CD4-positive, alpha-beta memory T cell (primary cell): ENCODE measurements at regions not wholly inside any gene's neighbourhood (a gene's known extent, or its start where the extent isn't known, plus 50 kb on each side); places are given as distances from the start of the nearest gene placed in this dataset.
"Not testable (repeated sequence)": the region's sequence is repeated elsewhere in the genome, so short reads cannot be mapped to it uniquely, and the experiment has no call there.

Source experiments
- CTCF ChIA-PET: fragments of 350-600 bp; sonication (Branson Sonifier 250); formaldehyde crosslinking; loops from one replicate; lab custom pipeline; 2021; ENCODE audit warnings: inconsistent platforms; ENCODE audit not compliant: partially characterized antibody; lab: Charles Lee
- POLR2A ChIA-PET: fragments of 350-600 bp; sonication (Branson Sonifier 250); formaldehyde crosslinking; loops from one replicate; lab custom pipeline; 2021; ENCODE audit not compliant: partially characterized antibody; lab: Charles Lee
- DNase-seq, 5 donors: peaks; one replicate each; pipeline versions ENCODE4 v3.0.0 to v3.0.0-alpha.2; 2020 to 2022; ENCODE audit warnings: mixed read lengths in 1 of 5
- H3K27ac ChIP-seq: one replicate; pipeline ENCODE4 v1.7.0; 2013; ENCODE audit warnings: low read depth, low read length
- H3K27me3 ChIP-seq: 2 replicates; pipeline ENCODE4 v1.7.0; 2013; ENCODE audit warnings: mild to moderate bottlenecking, low read length, moderate library complexity; ENCODE audit not compliant: insufficient read depth
- H3K36me3 ChIP-seq: 2 replicates; pipeline ENCODE4 v1.7.0; 2013; ENCODE audit warnings: mild to moderate bottlenecking, low read length, moderate library complexity; ENCODE audit not compliant: insufficient read depth
- H3K4me1 ChIP-seq: 2 replicates; pipeline ENCODE4 v1.7.0; 2013; ENCODE audit warnings: mild to moderate bottlenecking, low read length, moderate library complexity; ENCODE audit not compliant: insufficient read depth
- H3K4me3 ChIP-seq, 2 donors: one replicate each; pipeline ENCODE4 v1.7.0; 2013; ENCODE audit warnings: low read length in 2 of 2, mild to moderate bottlenecking in 1 of 2
- H3K9me3 ChIP-seq, 2 donors: one replicate each; pipeline ENCODE4 v1.7.0; 2013; ENCODE audit warnings: low read length in 2 of 2, control low read depth in 1 of 2; ENCODE audit not compliant: control insufficient read depth in 1 of 2
- H3K27ac Mint-ChIP-seq, 7 donors: one replicate each; pipeline ENCODE4 v1.8.0; 2020 to 2021; ENCODE audit warnings: mixed read lengths in 7 of 7, mild to moderate bottlenecking in 6 of 7, inconsistent platforms in 3 of 7, moderate library complexity in 3 of 7
- H3K27me3 Mint-ChIP-seq, 2 donors: one replicate each; pipeline ENCODE4 v1.8.0; 2020 to 2021; ENCODE audit warnings: mixed read lengths in 2 of 2
- H3K36me3 Mint-ChIP-seq, 2 donors: one replicate each; pipeline ENCODE4 v1.8.0; 2020 to 2021; ENCODE audit warnings: mixed read lengths in 2 of 2, inconsistent platforms in 1 of 2, mild to moderate bottlenecking in 1 of 2
- H3K4me1 Mint-ChIP-seq, 4 donors: one replicate each; pipeline ENCODE4 v1.8.0; 2020 to 2021; ENCODE audit warnings: mixed read lengths in 4 of 4, mild to moderate bottlenecking in 1 of 4
- H3K4me3 Mint-ChIP-seq, 8 donors: one replicate each; pipeline ENCODE4 v1.8.0; 2020 to 2021; ENCODE audit warnings: mixed read lengths in 8 of 8, mild to moderate bottlenecking in 7 of 8, moderate library complexity in 6 of 8, inconsistent platforms in 3 of 8
- H3K9me3 Mint-ChIP-seq, 8 donors: one replicate each; pipeline ENCODE4 v1.8.0; 2020 to 2021; ENCODE audit warnings: mixed read lengths in 8 of 8, mild to moderate bottlenecking in 5 of 8, inconsistent platforms in 3 of 8, moderate library complexity in 1 of 8
- intact Hi-C: fragments of 100-400 bp; cut with micrococcal nuclease; formaldehyde crosslinking; loops from one replicate; pipeline ENCODE4 v1.15.1; 2023

DNA sequence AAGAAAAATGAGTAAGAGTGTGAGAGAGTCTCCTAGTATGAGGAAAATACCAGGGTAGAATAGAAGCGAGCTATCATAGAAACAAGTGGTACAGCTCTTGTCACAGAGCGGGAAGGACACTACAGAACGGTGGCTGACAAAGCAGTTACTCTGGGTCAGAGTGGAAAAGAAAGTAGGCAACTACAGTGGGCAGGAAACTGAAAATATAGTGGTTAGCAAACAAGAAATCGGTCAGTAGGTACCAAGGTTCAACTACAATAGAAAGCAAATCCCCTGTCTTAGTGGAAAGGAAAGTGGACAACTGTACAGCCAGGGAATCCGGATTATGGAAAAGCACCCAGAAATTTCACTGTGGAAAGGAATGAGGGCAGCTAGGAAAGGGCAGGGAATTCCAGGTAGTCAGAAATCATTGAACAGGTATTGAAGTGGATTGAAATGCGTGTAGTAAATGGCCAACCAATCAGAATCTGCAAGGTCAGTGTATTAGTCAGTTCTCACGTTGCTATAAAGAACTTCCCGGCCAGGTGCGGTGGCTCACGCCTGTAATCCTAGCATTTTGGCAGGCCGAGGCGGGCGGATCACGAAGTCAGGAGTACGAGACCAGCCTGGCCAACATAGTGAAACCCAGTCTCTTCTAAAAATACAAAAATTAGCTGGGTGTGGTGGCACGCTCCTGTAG, 219.6 kb upstream of the DIAPH2 start:
- Histone ChIP-seq H3K36me3 (no peaks in the 10 kb centered on the region), H3K27me3 (no peaks in the 10 kb centered on the region), H3K9me3 (no peaks in the 10 kb centered on the region), H3K27ac (no peak overlapping the region), H3K4me1 (no peaks in the 10 kb centered on the region), H3K4me3 (no peak overlapping the region)
- H3K9me3 Mint-ChIP-seq = peaks cover 0 to 2% (median 0%) of the 10 kb centered on the region in 8 donors
- no peaks in the 10 kb centered on the region for H3K4me1 Mint-ChIP-seq
- DNase-seq = no peak
- ChIA-PET POLR2A (no interaction called here), CTCF (no interaction called here)
- no peaks in the 10 kb centered on the region for H3K27me3 Mint-ChIP-seq
- H3K4me3 Mint-ChIP-seq = no peak overlapping the region
- intact Hi-C loops = no loop called here
- H3K36me3 Mint-ChIP-seq = no peaks in the 10 kb centered on the region
- H3K27ac Mint-ChIP-seq = no peak overlapping the region

DNA sequence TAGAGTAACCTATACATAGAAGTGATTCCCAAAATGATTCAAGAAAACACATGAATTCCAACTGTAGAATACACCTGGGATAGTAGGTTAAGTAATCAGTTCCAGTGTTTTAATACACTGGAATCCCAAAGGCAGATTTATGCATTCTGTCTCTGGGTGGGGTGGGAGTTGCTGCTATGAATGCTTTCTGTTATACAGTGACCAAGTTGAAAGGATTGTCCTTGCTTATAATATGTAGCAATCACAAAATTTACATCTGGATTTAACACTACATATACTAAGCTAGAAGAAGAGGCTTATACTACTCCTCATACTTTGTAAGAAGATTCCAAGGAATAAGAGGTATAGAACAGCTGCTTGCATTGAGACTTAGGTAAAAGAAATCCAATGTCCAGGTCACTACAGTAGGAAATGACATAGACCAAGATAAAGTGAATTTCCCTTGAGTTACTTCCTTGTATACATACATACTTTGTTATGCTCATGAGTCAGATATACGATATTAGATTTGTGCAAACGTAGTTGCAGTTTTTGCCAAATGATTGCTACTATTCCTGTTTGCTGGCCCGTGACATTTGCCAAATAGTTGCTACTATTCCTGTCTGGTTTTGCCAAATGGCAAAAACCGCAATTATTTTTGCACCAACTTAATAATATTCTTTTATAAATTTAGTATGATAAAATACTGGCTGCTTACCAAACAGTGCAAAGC, 210.5 kb upstream of the DIAPH2 start:
- intact Hi-C loops = no loop called here
- peaks cover 0 to under 1% (median 0%) of the 10 kb centered on the region in 8 donors for H3K9me3 Mint-ChIP-seq
- H3K4me3 ChIP-seq = no peak overlapping the region
- no peaks in the 10 kb centered on the region for H3K27me3 ChIP-seq
- H3K9me3 ChIP-seq = no peaks in the 10 kb centered on the region
- H3K4me1 Mint-ChIP-seq = no peaks in the 10 kb centered on the region
- POLR2A ChIA-PET = no interaction called here
- no peak overlapping the region for H3K27ac ChIP-seq
- H3K4me1 ChIP-seq = no peaks in the 10 kb centered on the region
- no peaks in the 10 kb centered on the region for H3K36me3 ChIP-seq
- no peak overlapping the region for H3K4me3 Mint-ChIP-seq
- H3K36me3 Mint-ChIP-seq = no peaks in the 10 kb centered on the region
- peaks cover 0 to 2% of the 10 kb centered on the region in 2 donors for H3K27me3 Mint-ChIP-seq
- DNase-seq = no peak
- CTCF ChIA-PET = no interaction called here
- no peak overlapping the region for H3K27ac Mint-ChIP-seq

DNA sequence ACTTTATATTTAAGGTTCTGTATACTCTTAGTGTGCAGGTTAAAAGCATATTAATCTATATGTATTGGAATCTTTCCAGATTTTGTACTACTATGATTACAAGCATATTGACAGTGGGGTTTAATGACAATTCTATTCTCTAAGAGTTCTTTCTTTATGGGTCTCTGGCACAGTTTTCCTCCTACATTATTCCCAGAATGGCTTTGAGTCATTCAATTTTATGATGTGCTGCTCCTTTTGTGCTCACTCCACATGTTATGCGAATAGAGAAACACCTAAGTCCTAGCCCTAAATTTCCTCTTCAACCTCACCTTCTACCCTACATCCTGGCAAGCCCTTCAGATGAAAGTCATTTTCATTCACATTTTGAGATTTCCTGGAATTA, 209.9 kb upstream of the DIAPH2 start:
- H3K27me3 Mint-ChIP-seq = peaks cover 0 to 2% of the 10 kb centered on the region in 2 donors
- CTCF ChIA-PET = no interaction called here
- H3K4me3 Mint-ChIP-seq = no peak overlapping the region
- DNase-seq = no peak
- no peaks in the 10 kb centered on the region for H3K4me1 ChIP-seq
- H3K36me3 Mint-ChIP-seq = no peaks in the 10 kb centered on the region
- no peaks in the 10 kb centered on the region for H3K9me3 ChIP-seq
- no peaks in the 10 kb centered on the region for H3K36me3 ChIP-seq
- H3K27me3 ChIP-seq = no peaks in the 10 kb centered on the region
- no peak overlapping the region for H3K27ac Mint-ChIP-seq
- POLR2A ChIA-PET = no interaction called here
- no peaks in the 10 kb centered on the region for H3K9me3 Mint-ChIP-seq
- H3K27ac ChIP-seq = no peak overlapping the region
- no peaks in the 10 kb centered on the region for H3K4me1 Mint-ChIP-seq
- H3K4me3 ChIP-seq = no peak overlapping the region
- intact Hi-C loops = no loop called here

DNA sequence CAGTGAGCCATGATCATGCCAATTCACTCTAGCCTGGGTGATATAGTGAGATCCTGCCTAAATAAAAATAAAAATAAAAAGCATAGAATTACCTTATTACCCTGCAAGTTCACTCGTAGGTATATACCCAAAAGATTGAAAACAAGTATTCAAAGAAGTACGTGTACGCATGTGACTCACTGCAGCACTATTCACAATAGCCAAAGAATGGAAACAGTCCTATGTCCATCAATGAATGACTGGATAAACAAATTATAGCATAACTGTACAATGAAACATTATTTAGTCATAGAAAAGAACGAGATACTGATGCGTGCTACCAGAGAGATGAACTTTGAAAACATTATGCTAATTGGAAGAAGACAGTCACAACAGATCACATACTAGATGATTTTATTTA, 204.6 kb upstream of the DIAPH2 start:
- Mint-ChIP-seq H3K9me3 (no peaks in the 10 kb centered on the region), H3K4me3 (no peak overlapping the region), H3K36me3 (no peaks in the 10 kb centered on the region), H3K27ac (no peak overlapping the region), H3K27me3 (no peaks in the 10 kb centered on the region), H3K4me1 (no peaks in the 10 kb centered on the region)
- no peaks in the 10 kb centered on the region for H3K27me3 ChIP-seq
- H3K4me3 ChIP-seq = no peak overlapping the region
- POLR2A ChIA-PET = no interaction called here
- no peaks in the 10 kb centered on the region for H3K9me3 ChIP-seq
- no peaks in the 10 kb centered on the region for H3K36me3 ChIP-seq
- no peak overlapping the region for H3K27ac ChIP-seq
- CTCF ChIA-PET = no interaction called here
- intact Hi-C loops = no loop called here
- DNase-seq = no peak
- H3K4me1 ChIP-seq = no peaks in the 10 kb centered on the region

DNA sequence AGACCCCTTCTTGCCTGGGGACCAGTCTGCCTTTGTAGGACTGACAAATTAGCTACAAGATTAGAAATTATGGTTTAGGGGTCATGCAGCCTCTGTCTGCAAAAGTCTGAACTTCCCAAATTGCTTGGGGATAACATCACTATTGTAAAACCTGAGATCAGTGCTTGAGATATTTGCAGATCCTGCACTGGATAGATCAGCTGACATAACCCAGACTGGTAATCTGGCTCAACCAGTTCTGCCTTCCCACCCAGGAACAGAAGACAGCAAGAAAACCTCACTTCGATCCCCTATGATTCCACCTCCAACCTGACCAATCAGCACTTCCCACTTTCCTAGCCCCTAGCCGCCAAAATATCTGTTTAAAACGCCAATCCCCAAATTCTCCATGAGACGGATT, 202.8 kb upstream of the DIAPH2 start:
- CTCF ChIA-PET = no interaction called here
- H3K36me3 ChIP-seq = no peaks in the 10 kb centered on the region
- H3K36me3 Mint-ChIP-seq = no peaks in the 10 kb centered on the region
- H3K27ac Mint-ChIP-seq = no peak overlapping the region
- DNase-seq = no peak
- H3K4me1 Mint-ChIP-seq = no peaks in the 10 kb centered on the region
- H3K9me3 ChIP-seq = no peaks in the 10 kb centered on the region
- no peak overlapping the region for H3K4me3 Mint-ChIP-seq
- intact Hi-C loops = no loop called here
- H3K27me3 Mint-ChIP-seq = no peaks in the 10 kb centered on the region
- no peaks in the 10 kb centered on the region for H3K27me3 ChIP-seq
- no peaks in the 10 kb centered on the region for H3K4me1 ChIP-seq
- H3K9me3 Mint-ChIP-seq = no peaks in the 10 kb centered on the region
- H3K27ac ChIP-seq = no peak overlapping the region
- no peak overlapping the region for H3K4me3 ChIP-seq
- POLR2A ChIA-PET = no interaction called here

DNA sequence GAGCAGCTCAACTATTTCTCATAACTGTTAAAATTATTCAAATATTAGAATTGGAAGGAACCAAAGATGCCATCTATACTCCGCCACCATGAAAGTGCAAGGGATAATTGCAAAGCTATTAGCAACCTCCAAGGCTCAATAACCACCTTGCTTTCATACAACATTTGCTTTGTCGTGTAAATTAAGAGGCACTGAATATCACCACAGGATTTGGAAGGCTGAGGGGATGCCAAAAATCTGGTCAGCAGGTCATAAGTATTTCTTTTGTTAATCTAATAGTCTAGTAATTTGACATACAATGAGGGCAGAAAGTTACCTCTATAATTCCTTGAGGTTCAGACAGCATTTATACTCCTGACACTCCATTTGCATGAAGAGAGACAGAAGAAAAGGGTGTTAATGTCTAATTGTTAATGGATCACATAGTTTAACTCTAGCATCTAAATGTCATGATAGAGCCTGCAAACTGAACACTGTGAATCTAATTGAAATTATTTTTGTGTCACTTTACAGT, 200.9 kb upstream of the DIAPH2 start:
- Histone ChIP-seq H3K4me1 (no peaks in the 10 kb centered on the region), H3K9me3 (no peaks in the 10 kb centered on the region), H3K4me3 (no peak overlapping the region), H3K36me3 (no peaks in the 10 kb centered on the region), H3K27ac (no peak overlapping the region), H3K27me3 (no peaks in the 10 kb centered on the region)
- Mint-ChIP-seq H3K27me3 (no peaks in the 10 kb centered on the region), H3K9me3 (no peaks in the 10 kb centered on the region), H3K27ac (no peak overlapping the region), H3K36me3 (no peaks in the 10 kb centered on the region), H3K4me1 (no peaks in the 10 kb centered on the region), H3K4me3 (no peak overlapping the region)
- ChIA-PET POLR2A (no interaction called here), CTCF (no interaction called here)
- intact Hi-C loops = no loop called here
- no peak for DNase-seq

DNA sequence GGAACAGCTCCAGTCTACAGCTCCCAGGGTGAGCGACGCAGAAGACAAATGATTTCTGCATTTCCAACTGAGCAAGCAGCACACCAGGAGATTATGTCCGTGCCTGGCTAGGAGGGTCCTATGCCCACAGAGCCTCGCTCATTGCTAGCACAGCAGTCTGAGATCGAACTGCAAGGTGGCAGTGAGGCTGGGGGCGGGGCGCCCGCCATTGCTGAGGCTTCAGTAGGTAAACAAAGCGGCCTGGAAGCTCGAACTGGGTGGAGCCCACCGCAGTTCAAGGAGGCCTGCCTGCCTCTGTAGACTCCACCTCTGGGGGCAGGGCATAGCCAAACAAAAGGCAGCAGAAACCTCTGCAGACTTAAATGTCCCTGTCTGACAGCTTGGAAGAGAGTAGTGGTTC, 198.0 kb upstream of the DIAPH2 start:
- H3K4me1 Mint-ChIP-seq, H3K27ac Mint-ChIP-seq, H3K4me3 Mint-ChIP-seq, H3K36me3 Mint-ChIP-seq, H3K27ac ChIP-seq, H3K9me3 ChIP-seq, H3K27me3 ChIP-seq, H3K36me3 ChIP-seq, H3K27me3 Mint-ChIP-seq, H3K4me1 ChIP-seq, CTCF ChIA-PET, intact Hi-C loops, H3K4me3 ChIP-seq, H3K9me3 Mint-ChIP-seq, POLR2A ChIA-PET, DNase-seq: not testable (repeated sequence)
